PC-9 (cell line): ENCODE measurements at regions not wholly inside any gene's neighbourhood (a gene's known extent, or its start where the extent isn't known, plus 50 kb on each side); places are given as distances from the start of the nearest gene placed in this dataset.

Experiments used
- BruUV-seq: library from RNA; stranded (reverse); fragments of 400-500 nt; replicated peaks from 2 replicates; lab custom pipeline; 2021; lab: Mats Ljungman, UMichigan
- CTCF ChIA-PET: fragments of 300-600 bp; sonication (Branson Sonifier 250); formaldehyde crosslinking; loops from one replicate; lab custom pipeline; 2022; ENCODE audit warnings: antibody characterized with exemption; lab: Charles Lee
- POLR2A ChIA-PET: fragments of 300-600 bp; sonication (Branson Sonifier 250); formaldehyde crosslinking; loops from one replicate; lab custom pipeline; 2022; ENCODE audit warnings: antibody characterized with exemption; ENCODE audit not compliant: unreplicated experiment; lab: Charles Lee
- DNase-seq, 2 experiments: peaks; one replicate each; pipeline versions ENCODE4 v3.0.0 to v3.0.0-alpha.2; 2015 to 2022; ENCODE audit warnings: mixed read lengths in 1 of 2
- H2AFZ ChIP-seq: fragments of 200-600 bp; sonication (generic); 2 replicates; pipeline ENCODE4 v1.8.1; 2017; ENCODE audit warnings: antibody characterized with exemption
- H3F3A ChIP-seq: fragments of 200-600 bp; sonication (generic); 2 replicates; pipeline ENCODE4 v1.8.1; 2017; ENCODE audit warnings: antibody characterized with exemption, mild to moderate bottlenecking, low read depth; ENCODE audit not compliant: insufficient read depth
- H3K27ac ChIP-seq: fragments of 200-600 bp; sonication (generic); 2 replicates; pipeline ENCODE4 v1.6.1; 2016; ENCODE audit warnings: mixed run types
- H3K27me3 ChIP-seq: fragments of 200-600 bp; sonication (generic); 2 replicates; pipeline ENCODE4 v1.6.1; 2016; ENCODE audit warnings: low read depth, mixed run types; ENCODE audit not compliant: insufficient read depth
- H3K36me3 ChIP-seq: fragments of 200-600 bp; sonication (generic); 2 replicates; pipeline ENCODE4 v1.6.1; 2016; ENCODE audit warnings: low read depth, mixed run types
- H3K4me1 ChIP-seq: fragments of 200-600 bp; sonication (generic); replicated peaks from 2 replicates; pipeline ENCODE4 v1.6.1; 2016; ENCODE audit warnings: mixed run types; ENCODE audit not compliant: insufficient read depth
- H3K4me2 ChIP-seq: fragments of 200-600 bp; sonication (generic); 2 replicates; pipeline ENCODE4 v1.6.1; 2017; ENCODE audit warnings: mixed run types
- H3K4me3 ChIP-seq: fragments of 200-600 bp; sonication (generic); 2 replicates; pipeline ENCODE4 v1.6.1; 2016; ENCODE audit warnings: mixed run types
- H3K79me2 ChIP-seq: fragments of 200-600 bp; sonication (generic); 2 replicates; pipeline ENCODE4 v1.6.1; 2017; ENCODE audit warnings: low read depth, mixed run types
- H3K9me2 ChIP-seq: fragments of 200-600 bp; sonication (generic); 2 replicates; pipeline ENCODE4 v1.8.1; 2017; ENCODE audit warnings: mild to moderate bottlenecking; ENCODE audit not compliant: insufficient read depth
- H3K9me3 ChIP-seq: fragments of 200-600 bp; sonication (generic); 2 replicates; pipeline ENCODE4 v1.8.1; 2016; ENCODE audit warnings: low read depth; ENCODE audit not compliant: insufficient read depth
- H4K20me1 ChIP-seq: fragments of 200-600 bp; sonication (generic); 2 replicates; pipeline ENCODE4 v1.8.1; 2017; ENCODE audit not compliant: insufficient read depth
- CTCF ChIP-seq: fragments of 200-600 bp; sonication (generic); conservative IDR thresholded peaks from 2 replicates; pipeline ENCODE4 v1.6.1; 2017; ENCODE audit warnings: mixed run types, antibody characterized with exemption, mild to moderate bottlenecking, moderate library complexity
- EZH2 ChIP-seq: fragments of 200-600 bp; sonication (generic); IDR thresholded peaks from 2 replicates; pipeline ENCODE4 v1.8.0; 2017; ENCODE audit warnings: antibody characterized with exemption, low read depth
- intact Hi-C: fragments of 100-400 bp; cut with micrococcal nuclease; formaldehyde crosslinking; loops from one replicate; pipeline ENCODE4 v1.10.0; 2022; ENCODE audit not compliant: unreplicated experiment

- H3K79me2 ChIP-seq = no peaks in the 10 kb centered on the region
- no peak overlapping the region for H3K27ac ChIP-seq
- no peaks in the 10 kb centered on the region for H3F3A ChIP-seq
- no peak for DNase-seq
- H3K9me2 ChIP-seq = no peaks in the 10 kb centered on the region
- no peak overlapping the region for H3K4me2 ChIP-seq
- H3K4me3 ChIP-seq = no peak overlapping the region
- no peaks in the 10 kb centered on the region for H3K27me3 ChIP-seq
- no peak overlapping the region for H2AFZ ChIP-seq
- TF ChIP-seq CTCF = no peak
- TF ChIP-seq EZH2 = no peak
- H3K9me3 ChIP-seq = no peaks in the 10 kb centered on the region
- no peaks in the 10 kb centered on the region for H4K20me1 ChIP-seq
- ChIA-PET POLR2A (no interaction called here), CTCF (no interaction called here)
- H3K4me1 ChIP-seq = no peaks in the 10 kb centered on the region
- no peaks in the 10 kb centered on the region for H3K36me3 ChIP-seq
- intact Hi-C loops = no loop called here
- no TSS peak for BruUV-seq
Measured at GRCh38 chr4:165626316-165626715, 246.7 kb upstream of the TLL1 start.

- Histone ChIP-seq H3K4me2 (peak overlapping the region; percentile 70), H3K4me1 (no peaks in the 10 kb centered on the region), H2AFZ (peak overlapping the region; percentile 70), H3K36me3 (no peaks in the 10 kb centered on the region), H3F3A (no peaks in the 10 kb centered on the region), H4K20me1 (no peaks in the 10 kb centered on the region), H3K9me2 (no peaks in the 10 kb centered on the region), H3K79me2 (no peaks in the 10 kb centered on the region), H3K4me3 (peak overlapping the region; percentile 51), H3K27ac (no peak overlapping the region), H3K27me3 (no peaks in the 10 kb centered on the region), H3K9me3 (no peaks in the 10 kb centered on the region)
- CTCF ChIA-PET = no interaction called here
- intact Hi-C loops = no loop called here
- no peak for TF ChIP-seq CTCF
- no peak for TF ChIP-seq EZH2
- no TSS peak for BruUV-seq
- DNase-seq = peak in 1 of 2 experiments; percentile 4
- POLR2A ChIA-PET = no interaction called here
Measured at GRCh38 chr4:165627128-165627527, 245.9 kb upstream of the TLL1 start.

DNA sequence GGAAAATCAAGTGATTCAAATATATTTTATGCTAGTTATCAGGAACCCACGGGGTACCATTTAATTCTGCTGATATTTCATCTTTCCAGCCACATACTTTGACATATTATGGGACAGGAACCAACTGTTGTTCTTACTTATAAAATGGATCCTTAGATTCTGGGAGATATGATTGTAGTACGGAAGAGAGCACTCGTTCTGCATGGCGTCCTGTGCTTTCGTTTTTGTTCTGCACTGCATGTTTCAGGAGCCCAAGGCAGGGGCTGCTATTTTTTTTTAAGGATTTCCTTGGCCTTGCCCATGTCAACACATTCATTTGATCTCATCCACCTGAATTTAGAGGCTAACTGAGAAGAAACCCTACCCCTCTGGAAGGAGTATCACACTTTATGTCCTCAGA lies 245.5 kb upstream of the TLL1 start:
- H4K20me1 ChIP-seq = no peaks in the 10 kb centered on the region
- intact Hi-C loops = no loop called here
- no peaks in the 10 kb centered on the region for H3F3A ChIP-seq
- no peaks in the 10 kb centered on the region for H3K79me2 ChIP-seq
- no peaks in the 10 kb centered on the region for H3K9me3 ChIP-seq
- CTCF ChIA-PET = no interaction called here
- no peaks in the 10 kb centered on the region for H3K9me2 ChIP-seq
- no peaks in the 10 kb centered on the region for H3K4me1 ChIP-seq
- H3K27ac ChIP-seq = no peak overlapping the region
- peak overlapping the region; percentile 70 for H2AFZ ChIP-seq
- no peak for DNase-seq
- no peaks in the 10 kb centered on the region for H3K27me3 ChIP-seq
- peak overlapping the region; percentile 51 for H3K4me3 ChIP-seq
- no TSS peak for BruUV-seq
- no peaks in the 10 kb centered on the region for H3K36me3 ChIP-seq
- POLR2A ChIA-PET = no interaction called here
- no peak for TF ChIP-seq EZH2
- TF ChIP-seq CTCF = no peak
- peak overlapping the region; percentile 70 for H3K4me2 ChIP-seq
